22Rv1 (cell line): ENCODE measurements at regions not wholly inside any gene's neighbourhood (a gene's known extent, or its start where the extent isn't known, plus 50 kb on each side); places are given as distances from the start of the nearest gene placed in this dataset.

ENCODE experiments used
- CTCF ChIP-seq: fragments of 450-650 bp; IDR thresholded peaks from 2 replicates; pipeline ENCODE4 v1.5.1; 2017; ENCODE audit warnings: mild to moderate bottlenecking
- ZFX ChIP-seq: fragments of 450-650 bp; IDR thresholded peaks from 2 replicates; pipeline ENCODE4 v1.6.1; 2017; ENCODE audit warnings: antibody characterized with exemption, borderline replicate concordance

DNA sequence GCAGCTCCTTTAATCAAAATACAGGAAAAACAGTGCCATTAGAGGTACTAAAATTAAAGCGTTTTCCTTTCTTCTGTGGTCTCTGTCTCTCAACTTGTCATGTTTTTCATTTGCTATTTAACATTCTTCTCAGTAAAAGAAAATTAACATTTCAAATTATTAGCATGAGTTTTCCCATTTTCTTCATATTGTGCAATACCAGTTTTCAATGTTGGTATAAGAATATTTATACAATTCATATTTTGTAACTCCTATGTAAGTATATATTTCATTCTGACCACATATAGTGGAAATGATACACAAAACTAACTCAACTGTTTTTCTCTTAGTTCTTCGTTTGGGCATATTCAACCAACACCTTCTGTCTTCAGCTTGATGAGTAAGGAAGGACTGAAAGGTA lies 308.3 kb downstream of the HS3ST1 start:
- TF ChIP-seq CTCF (no peak), ZFX (no peak)
